T-cell (primary cell): ENCODE measurements at regions not wholly inside any gene's neighbourhood (a gene's known extent, or its start where the extent isn't known, plus 50 kb on each side); places are given as distances from the start of the nearest gene placed in this dataset.

Experiments used
- ATAC-seq, 4 experiments: fragments of 200-7000 bp in 3 of 4; fragments of 150-1000 bp in 1 of 4; cut with Tn5 transposase; replicated peaks in 1 of 4; 1 replicate in 3 of 4; 2 replicates in 1 of 4; pipeline ENCODE4 v1.10.0; 2021; ENCODE audit warnings: moderate library complexity in 3 of 4, mild to moderate bottlenecking in 2 of 4, moderate number of reproducible peaks in 1 of 4
- CTCF ChIA-PET, 2 donors: fragments of 300-600 bp; sonication (Branson Sonifier 250); formaldehyde crosslinking; loops; one replicate each; lab custom pipeline; 2022; ENCODE audit warnings: antibody characterized with exemption in 2 of 2; lab: Charles Lee
- POLR2A ChIA-PET, 2 donors: fragments of 300-600 bp; sonication (Branson Sonifier 250); formaldehyde crosslinking; loops; one replicate each; lab custom pipeline; 2022; ENCODE audit warnings: antibody characterized with exemption in 2 of 2; lab: Charles Lee
- DNase-seq, 35 experiments: peaks; one replicate each; pipeline versions ENCODE4 v3.0.0 to v3.0.0-alpha.2; 2013 to 2023
- H3K27ac ChIP-seq: one replicate; pipeline ENCODE4 v1.5.1; 2013; ENCODE audit warnings: low read length
- H3K27me3 ChIP-seq, 2 experiments: replicated peaks in 1 of 2; 1 replicate in 1 of 2; 2 replicates in 1 of 2; pipeline versions ENCODE4 v1.6.1 to v1.7.0; 2013; ENCODE audit warnings: low read length in 1 of 2, mixed read lengths in 1 of 2; ENCODE audit not compliant: control insufficient read depth in 2 of 2, insufficient read depth in 2 of 2; ENCODE audit errors: extremely low read depth in 1 of 2
- H3K36me3 ChIP-seq, 2 donors: 1 replicate in 1 of 2; 2 replicates in 1 of 2; pipeline versions ENCODE4 v1.6.1 to v1.7.0; 2013; ENCODE audit warnings: low read length in 1 of 2; ENCODE audit not compliant: control insufficient read depth in 2 of 2, insufficient read depth in 1 of 2; ENCODE audit errors: extremely low read depth in 1 of 2
- H3K4me1 ChIP-seq, 2 experiments: 1 replicate in 1 of 2; 2 replicates in 1 of 2; pipeline versions ENCODE4 v1.6.1 to v1.7.0; 2013; ENCODE audit warnings: low read length in 2 of 2, mixed read lengths in 1 of 2; ENCODE audit not compliant: insufficient read depth in 2 of 2, control insufficient read depth in 1 of 2; ENCODE audit errors: extremely low read depth in 1 of 2
- H3K4me3 ChIP-seq, 2 donors: 1 replicate in 1 of 2; 2 replicates in 1 of 2; pipeline versions ENCODE4 v1.5.1 to v1.7.0; 2013; ENCODE audit warnings: mild to moderate bottlenecking in 2 of 2, low read length in 1 of 2, moderate library complexity in 1 of 2; ENCODE audit not compliant: control insufficient read depth in 1 of 2; ENCODE audit errors: extremely low read depth in 1 of 2
- H3K9me3 ChIP-seq: 2 replicates; pipeline ENCODE4 v1.7.0; 2013
- H3K27ac Mint-ChIP-seq, 2 donors: one replicate each; pipeline ENCODE4 v1.8.0; 2020 to 2021; ENCODE audit warnings: mild to moderate bottlenecking in 2 of 2, mixed read lengths in 2 of 2
- H3K27me3 Mint-ChIP-seq, 2 donors: one replicate each; pipeline ENCODE4 v1.8.0; 2021 to 2022; ENCODE audit warnings: mixed read lengths in 2 of 2
- H3K36me3 Mint-ChIP-seq: one replicate; pipeline ENCODE4 v1.8.0; 2021; ENCODE audit warnings: mixed read lengths
- H3K4me1 Mint-ChIP-seq, 3 donors: one replicate each; pipeline ENCODE4 v1.8.0; 2020 to 2022; ENCODE audit warnings: mixed read lengths in 3 of 3, mild to moderate bottlenecking in 1 of 3
- H3K4me3 Mint-ChIP-seq, 3 donors: one replicate each; pipeline ENCODE4 v1.8.0; 2020 to 2022; ENCODE audit warnings: mild to moderate bottlenecking in 3 of 3, mixed read lengths in 3 of 3, moderate library complexity in 3 of 3
- H3K9me3 Mint-ChIP-seq, 3 donors: one replicate each; pipeline ENCODE4 v1.8.0; 2020 to 2022; ENCODE audit warnings: mixed read lengths in 3 of 3
- WGBS: methylation state at CpG from one replicate; pipeline ENCODE4 v1.1.5; 2013; ENCODE audit warnings: missing lambda C conversion rate; ENCODE audit not compliant: insufficient coverage; 5-methylcytosine and 5-hydroxymethylcytosine counted together

DNA sequence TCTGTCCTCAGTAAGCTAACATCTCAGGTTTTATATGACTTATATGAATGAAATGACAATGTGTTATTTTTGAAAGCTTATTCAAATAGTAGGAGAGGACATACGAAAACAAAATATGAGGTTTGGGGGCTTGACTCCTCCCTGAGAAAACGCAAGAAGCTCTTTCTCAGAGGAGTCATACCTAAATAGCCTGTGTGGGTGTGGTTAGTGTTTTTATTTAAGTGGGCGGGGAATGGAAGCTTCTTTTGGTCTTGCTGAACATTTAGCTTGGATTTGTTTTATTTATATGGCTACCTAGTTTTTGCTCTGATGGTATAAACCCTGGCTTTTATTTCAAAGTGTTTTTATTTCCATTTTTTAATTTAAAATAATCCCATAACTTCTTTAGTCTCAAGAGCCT, 72.1 kb upstream of the DSG1 start:
- ATAC-seq (no peak), DNase-seq (no peak)
- no peak overlapping the region for H3K4me3 ChIP-seq
- H3K27ac ChIP-seq = no peak overlapping the region
- POLR2A ChIA-PET = no interaction called here
- CTCF ChIA-PET = no interaction called here
- H3K36me3 ChIP-seq = no peaks in the 10 kb centered on the region
- Mint-ChIP-seq H3K27ac (no peak overlapping the region), H3K36me3 (no peaks in the 10 kb centered on the region), H3K4me1 (no peaks in the 10 kb centered on the region), H3K4me3 (no peak overlapping the region), H3K9me3 (peaks cover 0 to 7% (median 4%) of the 10 kb centered on the region in 3 donors), H3K27me3 (no peaks in the 10 kb centered on the region)
- H3K27me3 ChIP-seq = no peaks in the 10 kb centered on the region
- no peaks in the 10 kb centered on the region for H3K9me3 ChIP-seq
- WGBS = no CpG with 5 or more reads among the region's 3 CpGs
- H3K4me1 ChIP-seq = no peaks in the 10 kb centered on the region

- Histone ChIP-seq H3K27me3 (no peaks in the 10 kb centered on the region), H3K27ac (no peak overlapping the region), H3K9me3 (no peaks in the 10 kb centered on the region), H3K36me3 (no peaks in the 10 kb centered on the region), H3K4me3 (no peak overlapping the region), H3K4me1 (no peaks in the 10 kb centered on the region)
- ATAC-seq = no peak
- no peaks in the 10 kb centered on the region for H3K4me1 Mint-ChIP-seq
- POLR2A ChIA-PET = no interaction called here
- CTCF ChIA-PET = no interaction called here
- no peak for DNase-seq
- no peaks in the 10 kb centered on the region for H3K27me3 Mint-ChIP-seq
- no peak overlapping the region for H3K4me3 Mint-ChIP-seq
- no peaks in the 10 kb centered on the region for H3K36me3 Mint-ChIP-seq
- peaks cover 0 to 7% (median 4%) of the 10 kb centered on the region in 3 donors for H3K9me3 Mint-ChIP-seq
- no CpG with 5 or more reads among the region's 2 CpGs for WGBS
- H3K27ac Mint-ChIP-seq = no peak overlapping the region
Observed at GRCh38 chr18:31246460-31246859, 71.5 kb upstream of the DSG1 start.

DNA sequence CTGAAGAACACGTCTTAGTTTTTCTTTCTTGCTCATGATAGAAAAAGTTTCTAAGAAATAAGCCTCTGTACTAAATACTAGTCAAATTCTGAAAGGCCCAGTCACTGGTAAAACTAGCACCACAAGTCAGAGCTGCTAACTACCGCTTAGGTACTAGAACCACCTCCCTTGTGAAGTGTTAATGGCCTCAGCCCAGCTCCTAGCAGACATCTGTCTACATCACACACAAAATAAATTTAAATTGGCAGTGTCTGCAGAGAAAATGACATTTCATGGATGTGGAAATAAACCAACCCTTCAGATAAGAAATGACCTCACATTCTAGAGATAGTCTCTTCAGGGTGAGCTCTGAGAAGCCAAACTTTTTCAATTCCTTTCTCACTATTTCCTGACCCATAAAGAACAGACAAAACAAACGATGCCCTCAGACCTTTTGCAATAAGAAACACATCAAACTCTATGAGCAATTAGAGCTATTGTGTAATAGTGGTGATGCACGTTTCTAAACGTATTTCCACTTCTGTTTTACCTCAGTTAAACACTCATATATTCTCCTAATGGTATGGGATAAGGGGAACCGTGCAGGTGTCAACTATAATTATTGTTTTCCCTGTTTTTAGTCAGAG, 70.3 kb upstream of the DSG1 start:
- POLR2A ChIA-PET = no interaction called here
- no peak for DNase-seq
- no peaks in the 10 kb centered on the region for H3K9me3 ChIP-seq
- Mint-ChIP-seq H3K9me3 (peaks cover 0 to 4% (median 4%) of the 10 kb centered on the region in 3 donors), H3K4me1 (no peaks in the 10 kb centered on the region), H3K36me3 (no peaks in the 10 kb centered on the region), H3K27ac (no peak overlapping the region), H3K27me3 (no peaks in the 10 kb centered on the region), H3K4me3 (no peak overlapping the region)
- WGBS = no CpG with 5 or more reads among the region's 6 CpGs
- no peak overlapping the region for H3K4me3 ChIP-seq
- CTCF ChIA-PET = interaction anchor here in 1 of 2 donors (0.6 kb wide), 1 partner anchor 86 kb away, joined by 3 read pairs; no protein-coding TSS in a partner anchor
- no peak for ATAC-seq
- H3K4me1 ChIP-seq = no peaks in the 10 kb centered on the region
- no peaks in the 10 kb centered on the region for H3K27me3 ChIP-seq
- H3K36me3 ChIP-seq = no peaks in the 10 kb centered on the region
- no peak overlapping the region for H3K27ac ChIP-seq

GRCh38 chr18:31248783-31249521, 69.0 kb upstream of the DSG1 start:
- Mint-ChIP-seq H3K9me3 (peaks cover 0 to 7% (median 5%) of the 10 kb centered on the region in 3 donors), H3K27me3 (no peaks in the 10 kb centered on the region), H3K4me1 (no peaks in the 10 kb centered on the region), H3K27ac (no peak overlapping the region), H3K4me3 (no peak overlapping the region), H3K36me3 (no peaks in the 10 kb centered on the region)
- Histone ChIP-seq H3K27me3 (no peaks in the 10 kb centered on the region), H3K36me3 (no peaks in the 10 kb centered on the region), H3K9me3 (no peaks in the 10 kb centered on the region), H3K4me3 (no peak overlapping the region), H3K4me1 (no peaks in the 10 kb centered on the region), H3K27ac (no peak overlapping the region)
- CTCF ChIA-PET = no interaction called here
- DNase-seq = no peak
- POLR2A ChIA-PET = no interaction called here
- ATAC-seq = no peak
- 88% methylated on average over 1 of the region's 6 CpGs for WGBS

- Histone ChIP-seq H3K4me1 (no peaks in the 10 kb centered on the region), H3K9me3 (no peaks in the 10 kb centered on the region), H3K27ac (no peak overlapping the region), H3K4me3 (no peak overlapping the region), H3K36me3 (no peaks in the 10 kb centered on the region), H3K27me3 (no peaks in the 10 kb centered on the region)
- no CpG with 5 or more reads among the region's 2 CpGs for WGBS
- H3K27ac Mint-ChIP-seq = no peak overlapping the region
- H3K36me3 Mint-ChIP-seq = no peaks in the 10 kb centered on the region
- H3K4me1 Mint-ChIP-seq = no peaks in the 10 kb centered on the region
- ChIA-PET POLR2A (interaction anchor here in 1 of 2 donors (0.7 kb wide), 1 partner anchor 394 kb away, joined by 3 read pairs; no protein-coding TSS in a partner anchor), CTCF (no interaction called here)
- H3K4me3 Mint-ChIP-seq = no peak overlapping the region
- DNase-seq (no peak), ATAC-seq (no peak)
- peaks cover 0 to 7% (median 7%) of the 10 kb centered on the region in 3 donors for H3K9me3 Mint-ChIP-seq
- H3K27me3 Mint-ChIP-seq = no peaks in the 10 kb centered on the region
Observed at GRCh38 chr18:31250902-31251301, 67.1 kb upstream of the DSG1 start.

DNA sequence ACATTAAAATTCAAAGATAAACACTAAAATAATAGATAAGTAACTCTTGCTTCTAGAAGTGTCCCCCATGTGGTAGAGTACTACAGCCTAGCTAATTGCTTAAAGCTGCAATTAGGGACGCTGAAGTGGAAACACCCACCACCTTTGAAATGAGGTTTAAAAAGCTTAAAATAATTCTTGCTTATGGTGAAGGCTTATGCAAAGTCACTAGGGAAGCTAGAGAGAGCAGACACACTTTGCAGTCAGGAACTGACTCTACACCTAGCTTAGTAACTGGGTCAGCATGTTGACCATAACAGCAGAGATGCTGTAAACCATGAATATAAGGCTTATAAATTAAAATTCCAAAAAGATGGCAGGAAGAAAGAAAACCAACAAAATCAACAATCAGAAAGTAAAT, 65.4 kb upstream of the DSG1 start:
- POLR2A ChIA-PET = no interaction called here
- Histone ChIP-seq H3K36me3 (no peaks in the 10 kb centered on the region), H3K4me3 (no peak overlapping the region), H3K9me3 (no peaks in the 10 kb centered on the region), H3K27me3 (no peaks in the 10 kb centered on the region), H3K4me1 (no peaks in the 10 kb centered on the region), H3K27ac (no peak overlapping the region)
- H3K27me3 Mint-ChIP-seq = no peaks in the 10 kb centered on the region
- no peaks in the 10 kb centered on the region for H3K36me3 Mint-ChIP-seq
- peaks cover 0 to 7% (median 7%) of the 10 kb centered on the region in 3 donors for H3K9me3 Mint-ChIP-seq
- CTCF ChIA-PET = no interaction called here
- no CpG with 5 or more reads among the region's 1 CpG for WGBS
- no peak for DNase-seq
- ATAC-seq = no peak
- H3K4me3 Mint-ChIP-seq = no peak overlapping the region
- H3K27ac Mint-ChIP-seq = no peak overlapping the region
- H3K4me1 Mint-ChIP-seq = no peaks in the 10 kb centered on the region
